Liver (tissue), 8 donors: ENCODE measurements at regions not wholly inside any gene's neighbourhood (a gene's known extent, or its start where the extent isn't known, plus 50 kb on each side); places are given as distances from the start of the nearest gene placed in this dataset.

Source experiments
- DNase-seq: peaks from one replicate; pipeline ENCODE4 v3.0.0-alpha.2; 2017; ENCODE audit warnings: low spot score
- H3K27ac ChIP-seq, 2 donors: one replicate each; pipeline ENCODE4 v1.7.0; 2013; ENCODE audit warnings: inconsistent platforms in 2 of 2, low read length in 2 of 2, control low read depth in 1 of 2, low read depth in 1 of 2, mild to moderate bottlenecking in 1 of 2
- H3K27me3 ChIP-seq, 4 donors: one replicate each; pipeline versions ENCODE4 v1.6.1 to v1.7.0; 2013; ENCODE audit warnings: low read length in 3 of 4, inconsistent platforms in 1 of 4, mild to moderate bottlenecking in 1 of 4, moderate library complexity in 1 of 4; ENCODE audit not compliant: control insufficient read depth in 4 of 4, insufficient read depth in 4 of 4
- H3K36me3 ChIP-seq, 4 donors: one replicate each; pipeline versions ENCODE4 v1.6.1 to v1.7.0; 2013; ENCODE audit warnings: low read length in 3 of 4, mild to moderate bottlenecking in 3 of 4, low read depth in 1 of 4, moderate library complexity in 1 of 4; ENCODE audit not compliant: control insufficient read depth in 4 of 4, insufficient read depth in 3 of 4
- H3K4me1 ChIP-seq, 4 donors: one replicate each; pipeline versions ENCODE4 v1.6.1 to v1.7.0; 2013; ENCODE audit warnings: low read length in 3 of 4, mild to moderate bottlenecking in 3 of 4, moderate library complexity in 1 of 4; ENCODE audit not compliant: control insufficient read depth in 4 of 4, insufficient read depth in 4 of 4
- H3K4me3 ChIP-seq, 3 donors: one replicate each; pipeline versions ENCODE4 v1.6.1 to v1.7.0; 2013; ENCODE audit warnings: low read length in 3 of 3, control low read depth in 1 of 3, low read depth in 1 of 3, mild to moderate bottlenecking in 1 of 3
- H3K9ac ChIP-seq, 2 donors: one replicate each; pipeline ENCODE4 v1.7.0; 2013; ENCODE audit warnings: low read length in 2 of 2, mild to moderate bottlenecking in 2 of 2, moderate library complexity in 2 of 2, control low read depth in 1 of 2, low read depth in 1 of 2
- H3K9me3 ChIP-seq, 4 donors: one replicate each; pipeline versions ENCODE4 v1.6.1 to v1.7.0; 2013; ENCODE audit warnings: low read length in 3 of 4; ENCODE audit not compliant: control insufficient read depth in 4 of 4
- ATF3 ChIP-seq: IDR thresholded peaks from 2 replicates; pipeline ENCODE4 v1.6.1; 2016; ENCODE audit warnings: antibody characterized with exemption
- EGR1 ChIP-seq, 2 donors: IDR thresholded peaks; 2 replicates each; pipeline ENCODE4 v1.6.1; 2016 to 2018; ENCODE audit warnings: antibody characterized with exemption in 2 of 2, low read depth in 2 of 2
- FOXA1 ChIP-seq: IDR thresholded peaks from 2 replicates; pipeline ENCODE4 v1.6.1; 2016; ENCODE audit warnings: antibody characterized with exemption
- FOXA2 ChIP-seq: IDR thresholded peaks from 2 replicates; pipeline ENCODE4 v1.6.1; 2016; ENCODE audit warnings: antibody characterized with exemption
- GABPA ChIP-seq, 2 donors: IDR thresholded peaks in 1 of 2; conservative IDR thresholded peaks in 1 of 2; 2 replicates each; pipeline ENCODE4 v1.6.1; 2016; ENCODE audit warnings: antibody characterized with exemption in 2 of 2, mild to moderate bottlenecking in 1 of 2, moderate library complexity in 1 of 2
- HNF4A ChIP-seq, 2 donors: conservative IDR thresholded peaks; 2 replicates each; pipeline ENCODE4 v1.6.1; 2016; ENCODE audit warnings: antibody characterized with exemption in 2 of 2, mild to moderate bottlenecking in 2 of 2
- HNF4G ChIP-seq: IDR thresholded peaks from 2 replicates; pipeline ENCODE4 v1.6.1; 2016; ENCODE audit warnings: antibody characterized with exemption
- MAX ChIP-seq: IDR thresholded peaks from 2 replicates; pipeline ENCODE4 v1.6.1; 2016; ENCODE audit warnings: antibody characterized with exemption
- NR2F2 ChIP-seq: IDR thresholded peaks from 2 replicates; pipeline ENCODE4 v1.6.1; 2016; ENCODE audit warnings: antibody characterized with exemption
- REST ChIP-seq: IDR thresholded peaks from 2 replicates; pipeline ENCODE4 v1.6.1; 2016; ENCODE audit warnings: antibody characterized with exemption, mild to moderate bottlenecking
- SP1 ChIP-seq: IDR thresholded peaks from 2 replicates; pipeline ENCODE4 v1.6.1; 2018; ENCODE audit warnings: antibody characterized with exemption, mild to moderate bottlenecking
- TAF1 ChIP-seq: conservative IDR thresholded peaks from 2 replicates; pipeline ENCODE4 v1.6.1; 2016; ENCODE audit warnings: antibody characterized with exemption, mild to moderate bottlenecking
- YY1 ChIP-seq: IDR thresholded peaks from 2 replicates; pipeline ENCODE4 v1.6.1; 2016; ENCODE audit warnings: antibody characterized with exemption, mild to moderate bottlenecking
- ZBTB33 ChIP-seq: IDR thresholded peaks from 2 replicates; pipeline ENCODE4 v1.6.1; 2016; ENCODE audit warnings: antibody characterized with exemption
- WGBS: extraction: QIAGEN DNeasy Blood & Tissue Kit; methylation state at CpG from one replicate; pipeline ENCODE4 v1.1.7; 2013; 5-methylcytosine and 5-hydroxymethylcytosine counted together
- TF ChIP-seq, protein P1 (sequence below): fragments of 150-350 bp; IDR thresholded peaks from 2 replicates; pipeline ENCODE4 v1.5.1; 2017; ENCODE audit warnings: improper control_type of control experiment, low read depth, low read length; ENCODE audit not compliant: missing input control
- donor health status: healthy.
- donor health status: healthy.
- donor health status: healthy.
- donor health status: healthy.
- donor health status: healthy.

GRCh38 chr16:76614269-76614668 is 337.1 kb downstream of the CNTNAP4 start:
- no peaks in the 10 kb centered on the region for H3K36me3 ChIP-seq
- no peaks in the 10 kb centered on the region for H3K27me3 ChIP-seq
- TF ChIP-seq YY1, result no peak
- TF ChIP-seq NR2F2, result no peak
- no peak for TF ChIP-seq ZBTB33
- TF ChIP-seq, protein P1, sequence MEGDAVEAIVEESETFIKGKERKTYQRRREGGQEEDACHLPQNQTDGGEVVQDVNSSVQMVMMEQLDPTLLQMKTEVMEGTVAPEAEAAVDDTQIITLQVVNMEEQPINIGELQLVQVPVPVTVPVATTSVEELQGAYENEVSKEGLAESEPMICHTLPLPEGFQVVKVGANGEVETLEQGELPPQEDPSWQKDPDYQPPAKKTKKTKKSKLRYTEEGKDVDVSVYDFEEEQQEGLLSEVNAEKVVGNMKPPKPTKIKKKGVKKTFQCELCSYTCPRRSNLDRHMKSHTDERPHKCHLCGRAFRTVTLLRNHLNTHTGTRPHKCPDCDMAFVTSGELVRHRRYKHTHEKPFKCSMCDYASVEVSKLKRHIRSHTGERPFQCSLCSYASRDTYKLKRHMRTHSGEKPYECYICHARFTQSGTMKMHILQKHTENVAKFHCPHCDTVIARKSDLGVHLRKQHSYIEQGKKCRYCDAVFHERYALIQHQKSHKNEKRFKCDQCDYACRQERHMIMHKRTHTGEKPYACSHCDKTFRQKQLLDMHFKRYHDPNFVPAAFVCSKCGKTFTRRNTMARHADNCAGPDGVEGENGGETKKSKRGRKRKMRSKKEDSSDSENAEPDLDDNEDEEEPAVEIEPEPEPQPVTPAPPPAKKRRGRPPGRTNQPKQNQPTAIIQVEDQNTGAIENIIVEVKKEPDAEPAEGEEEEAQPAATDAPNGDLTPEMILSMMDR, result no peak
- TF ChIP-seq GABPA (IDR thresholded peaks at IDR 0.05 in 1 of 2, conservative IDR thresholded peaks at IDR 0.05 in 1 of 2), result no peak
- no peak for TF ChIP-seq REST
- TF ChIP-seq SP1, result no peak
- no peak for TF ChIP-seq TAF1
- no peak for TF ChIP-seq MAX
- TF ChIP-seq EGR1 (IDR thresholded peaks at IDR 0.05; ENCODE audit: low read depth in 2 of 2), result no peak
- no peak for TF ChIP-seq HNF4A (conservative IDR thresholded peaks at IDR 0.05)
- TF ChIP-seq ATF3, result no peak
- H3K9ac ChIP-seq, result no peak overlapping the region
- no peak for DNase-seq
- H3K9me3 ChIP-seq, result no peaks in the 10 kb centered on the region
- no peak overlapping the region for H3K4me3 ChIP-seq
- H3K27ac ChIP-seq, result no peak overlapping the region
- H3K4me1 ChIP-seq, result no peaks in the 10 kb centered on the region

DNA sequence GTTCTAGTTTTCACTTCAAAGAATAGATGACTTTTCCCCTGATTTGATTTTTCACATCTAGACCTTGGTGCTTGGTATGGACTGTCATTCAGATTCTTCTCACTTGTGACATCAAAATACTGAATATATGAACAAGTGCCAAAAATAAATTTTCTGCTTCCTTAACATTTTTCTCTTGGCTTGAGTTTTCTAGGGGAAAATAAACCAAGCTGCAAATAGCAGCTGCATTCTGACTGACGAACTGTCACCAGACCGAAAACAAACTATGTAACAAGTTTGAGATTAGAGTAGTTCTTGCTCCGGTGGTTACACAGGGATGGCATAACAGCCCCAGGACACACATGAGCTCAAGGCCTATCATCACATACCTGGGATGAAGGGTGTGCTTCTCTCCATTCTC is 345.7 kb downstream of the CNTNAP4 start:
- Histone ChIP-seq H3K36me3 (no peaks in the 10 kb centered on the region), H3K4me1 (no peaks in the 10 kb centered on the region), H3K27me3 (no peaks in the 10 kb centered on the region), H3K9ac (no peak overlapping the region), H3K27ac (no peak overlapping the region), H3K9me3 (no peaks in the 10 kb centered on the region), H3K4me3 (no peak overlapping the region)
- DNase-seq, result no peak
- 74% methylated on average over 3 of the region's 3 CpGs for WGBS
- TF ChIP-seq, protein P1, result no peak
- TF ChIP-seq EGR1 (IDR thresholded peaks at IDR 0.05; ENCODE audit: low read depth in 2 of 2) (no peak), HNF4A (conservative IDR thresholded peaks at IDR 0.05) (no peak), FOXA2 (no peak), MAX (no peak), YY1 (no peak), GABPA (IDR thresholded peaks at IDR 0.05 in 1 of 2, conservative IDR thresholded peaks at IDR 0.05 in 1 of 2) (no peak), REST (no peak), FOXA1 (no peak), TAF1 (no peak), SP1 (no peak), HNF4G (no peak)
